ENCODE measurements at regions not wholly inside any gene's neighbourhood (a gene's known extent, or its start where the extent isn't known, plus 50 kb on each side); places are given as distances from the start of the nearest gene placed in this dataset.

- Histone ChIP-seq H3K9ac (ENCODE audit: low read depth, low read length) (no peak overlapping the region), H3K4me3 (ENCODE audit: low read depth, low read length) (no peak overlapping the region), H3K27me3 (ENCODE audit: control insufficient read depth, insufficient read depth, low read length) (no peaks in the 10 kb centered on the region), H3K9me3 (ENCODE audit: control insufficient read depth, insufficient read depth, low read length) (no peaks in the 10 kb centered on the region), H3K36me3 (ENCODE audit: control insufficient read depth, insufficient read depth, low read length) (no peaks in the 10 kb centered on the region), H3K4me1 (ENCODE audit: control insufficient read depth, insufficient read depth, low read length) (no peaks in the 10 kb centered on the region)
Observed at GRCh38 chr17:34122515-34122914, 132.6 kb upstream of the CCL2 start.

DNA sequence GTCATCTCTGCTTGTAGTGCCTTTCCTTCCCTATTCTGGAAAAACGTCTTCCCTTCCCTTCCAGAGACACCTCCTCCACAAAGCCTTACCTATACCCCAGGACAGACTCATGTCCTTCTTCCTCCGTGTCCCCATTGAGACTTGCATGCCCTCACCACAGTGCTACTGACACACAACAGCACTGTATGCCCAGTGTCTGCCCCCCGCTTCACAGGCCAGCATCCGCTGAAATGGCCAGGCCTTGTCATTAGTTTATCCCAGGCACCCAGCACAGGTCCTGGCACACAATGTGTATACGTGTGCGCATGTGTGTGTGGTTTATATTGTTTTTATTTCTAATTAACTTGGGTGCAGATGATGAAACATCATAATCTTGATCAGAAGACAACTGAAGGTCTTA is 130.1 kb upstream of the CCL2 start:
- no peaks in the 10 kb centered on the region for H3K27me3 ChIP-seq (ENCODE audit: control insufficient read depth, insufficient read depth, low read length)
- H3K36me3 ChIP-seq (ENCODE audit: control insufficient read depth, insufficient read depth, low read length): no peaks in the 10 kb centered on the region
- H3K4me3 ChIP-seq (ENCODE audit: low read depth, low read length): no peak overlapping the region
- no peaks in the 10 kb centered on the region for H3K9me3 ChIP-seq (ENCODE audit: control insufficient read depth, insufficient read depth, low read length)
- H3K9ac ChIP-seq (ENCODE audit: low read depth, low read length): no peak overlapping the region
- no peaks in the 10 kb centered on the region for H3K4me1 ChIP-seq (ENCODE audit: control insufficient read depth, insufficient read depth, low read length)

GRCh38 chr17:34125921-34126320 is 129.2 kb upstream of the CCL2 start:
- Histone ChIP-seq H3K4me3 (ENCODE audit: low read depth, low read length) (no peak overlapping the region), H3K36me3 (ENCODE audit: control insufficient read depth, insufficient read depth, low read length) (no peaks in the 10 kb centered on the region), H3K27me3 (ENCODE audit: control insufficient read depth, insufficient read depth, low read length) (no peaks in the 10 kb centered on the region), H3K4me1 (ENCODE audit: control insufficient read depth, insufficient read depth, low read length) (no peaks in the 10 kb centered on the region), H3K9ac (ENCODE audit: low read depth, low read length) (no peak overlapping the region), H3K9me3 (ENCODE audit: control insufficient read depth, insufficient read depth, low read length) (no peaks in the 10 kb centered on the region)

- H3K36me3 ChIP-seq (ENCODE audit: control insufficient read depth, insufficient read depth, low read length): no peaks in the 10 kb centered on the region
- no peaks in the 10 kb centered on the region for H3K9me3 ChIP-seq (ENCODE audit: control insufficient read depth, insufficient read depth, low read length)
- no peak overlapping the region for H3K4me3 ChIP-seq (ENCODE audit: low read depth, low read length)
- H3K9ac ChIP-seq (ENCODE audit: low read depth, low read length): no peak overlapping the region
- H3K4me1 ChIP-seq (ENCODE audit: control insufficient read depth, insufficient read depth, low read length): no peaks in the 10 kb centered on the region
- H3K27me3 ChIP-seq (ENCODE audit: control insufficient read depth, insufficient read depth, low read length): no peaks in the 10 kb centered on the region
Observed at GRCh38 chr17:34126496-34126895, 128.6 kb upstream of the CCL2 start.

- Histone ChIP-seq H3K4me1 (ENCODE audit: control insufficient read depth, insufficient read depth, low read length) (no peaks in the 10 kb centered on the region), H3K9me3 (ENCODE audit: control insufficient read depth, insufficient read depth, low read length) (no peaks in the 10 kb centered on the region), H3K27me3 (ENCODE audit: control insufficient read depth, insufficient read depth, low read length) (no peaks in the 10 kb centered on the region), H3K9ac (ENCODE audit: low read depth, low read length) (no peak overlapping the region), H3K36me3 (ENCODE audit: control insufficient read depth, insufficient read depth, low read length) (no peaks in the 10 kb centered on the region), H3K4me3 (ENCODE audit: low read depth, low read length) (no peak overlapping the region)
Observed at GRCh38 chr17:34126965-34127364, 128.1 kb upstream of the CCL2 start.

GRCh38 chr17:34130544-34130943 is 124.5 kb upstream of the CCL2 start:
- Histone ChIP-seq H3K36me3 (ENCODE audit: control insufficient read depth, insufficient read depth, low read length) (no peaks in the 10 kb centered on the region), H3K4me3 (ENCODE audit: low read depth, low read length) (no peak overlapping the region), H3K4me1 (ENCODE audit: control insufficient read depth, insufficient read depth, low read length) (peaks cover 3% of the 10 kb centered on the region), H3K27me3 (ENCODE audit: control insufficient read depth, insufficient read depth, low read length) (no peaks in the 10 kb centered on the region), H3K9me3 (ENCODE audit: control insufficient read depth, insufficient read depth, low read length) (no peaks in the 10 kb centered on the region), H3K9ac (ENCODE audit: low read depth, low read length) (no peak overlapping the region)

- Histone ChIP-seq H3K9ac (ENCODE audit: low read depth, low read length) (no peak overlapping the region), H3K36me3 (ENCODE audit: control insufficient read depth, insufficient read depth, low read length) (no peaks in the 10 kb centered on the region), H3K27me3 (ENCODE audit: control insufficient read depth, insufficient read depth, low read length) (no peaks in the 10 kb centered on the region), H3K9me3 (ENCODE audit: control insufficient read depth, insufficient read depth, low read length) (no peaks in the 10 kb centered on the region), H3K4me1 (ENCODE audit: control insufficient read depth, insufficient read depth, low read length) (peaks cover 9% of the 10 kb centered on the region), H3K4me3 (ENCODE audit: low read depth, low read length) (no peak overlapping the region)
Observed at GRCh38 chr17:34131386-34131785, 123.7 kb upstream of the CCL2 start.

GRCh38 chr17:34133350-34133749 is 121.7 kb upstream of the CCL2 start:
- Histone ChIP-seq H3K4me1 (ENCODE audit: control insufficient read depth, insufficient read depth, low read length) (peaks cover 13% of the 10 kb centered on the region), H3K27me3 (ENCODE audit: control insufficient read depth, insufficient read depth, low read length) (no peaks in the 10 kb centered on the region), H3K9me3 (ENCODE audit: control insufficient read depth, insufficient read depth, low read length) (no peaks in the 10 kb centered on the region), H3K9ac (ENCODE audit: low read depth, low read length) (no peak overlapping the region), H3K4me3 (ENCODE audit: low read depth, low read length) (no peak overlapping the region), H3K36me3 (ENCODE audit: control insufficient read depth, insufficient read depth, low read length) (no peaks in the 10 kb centered on the region)

DNA sequence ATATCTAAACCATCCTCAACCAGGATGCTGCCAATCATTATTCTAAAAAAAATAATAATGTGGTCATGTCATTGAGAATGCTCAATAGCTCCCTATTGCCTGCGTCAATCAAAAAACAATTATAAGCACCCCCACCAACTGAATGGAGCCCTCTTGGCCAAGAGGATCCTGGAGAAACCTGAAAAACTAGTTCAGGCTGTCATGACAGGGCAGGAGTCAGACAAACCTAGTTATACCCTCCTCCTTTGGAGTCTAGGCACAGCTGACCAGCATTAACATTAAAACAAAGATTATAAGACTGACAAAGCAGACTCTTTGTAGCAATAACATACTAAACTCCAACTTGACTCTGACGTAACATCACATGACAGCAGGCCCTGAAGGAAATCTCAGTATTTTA is 119.2 kb upstream of the CCL2 start:
- Histone ChIP-seq H3K27me3 (ENCODE audit: control insufficient read depth, insufficient read depth, low read length) (no peaks in the 10 kb centered on the region), H3K9ac (ENCODE audit: low read depth, low read length) (no peak overlapping the region), H3K9me3 (ENCODE audit: control insufficient read depth, insufficient read depth, low read length) (no peaks in the 10 kb centered on the region), H3K4me3 (ENCODE audit: low read depth, low read length) (no peak overlapping the region), H3K4me1 (ENCODE audit: control insufficient read depth, insufficient read depth, low read length) (peaks cover 16% of the 10 kb centered on the region), H3K36me3 (ENCODE audit: control insufficient read depth, insufficient read depth, low read length) (no peaks in the 10 kb centered on the region)

- H3K4me1 ChIP-seq (ENCODE audit: control insufficient read depth, insufficient read depth, low read length): peaks cover 14% of the 10 kb centered on the region
- no peaks in the 10 kb centered on the region for H3K27me3 ChIP-seq (ENCODE audit: control insufficient read depth, insufficient read depth, low read length)
- H3K4me3 ChIP-seq (ENCODE audit: low read depth, low read length): no peak overlapping the region
- H3K9ac ChIP-seq (ENCODE audit: low read depth, low read length): no peak overlapping the region
- H3K9me3 ChIP-seq (ENCODE audit: control insufficient read depth, insufficient read depth, low read length): no peaks in the 10 kb centered on the region
- no peaks in the 10 kb centered on the region for H3K36me3 ChIP-seq (ENCODE audit: control insufficient read depth, insufficient read depth, low read length)
Observed at GRCh38 chr17:34140006-34140405, 115.1 kb upstream of the CCL2 start.

DNA sequence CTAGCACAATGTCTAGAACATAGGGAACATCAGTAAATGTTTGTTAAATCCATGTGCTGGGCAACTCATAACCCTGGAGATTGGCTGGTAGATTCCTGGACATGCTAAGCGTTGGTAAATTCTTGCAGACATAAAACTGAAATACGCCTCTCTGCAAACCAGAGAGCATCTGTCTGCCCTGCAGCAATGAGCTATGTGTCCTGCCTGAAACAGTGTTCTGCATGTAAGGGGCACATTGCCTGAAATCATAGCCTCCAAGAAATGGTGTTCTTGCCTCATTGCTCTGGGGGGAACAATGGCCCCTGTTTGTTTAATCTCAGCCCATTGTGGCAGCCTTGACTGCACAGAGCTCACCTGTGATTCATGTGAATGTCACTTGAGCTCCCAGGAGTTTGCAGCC is 113.5 kb upstream of the CCL2 start:
- H3K36me3 ChIP-seq (ENCODE audit: control insufficient read depth, insufficient read depth, low read length): no peaks in the 10 kb centered on the region
- H3K27me3 ChIP-seq (ENCODE audit: control insufficient read depth, insufficient read depth, low read length): no peaks in the 10 kb centered on the region
- no peak overlapping the region for H3K9ac ChIP-seq (ENCODE audit: low read depth, low read length)
- no peaks in the 10 kb centered on the region for H3K9me3 ChIP-seq (ENCODE audit: control insufficient read depth, insufficient read depth, low read length)
- no peak overlapping the region for H3K4me3 ChIP-seq (ENCODE audit: low read depth, low read length)
- H3K4me1 ChIP-seq (ENCODE audit: control insufficient read depth, insufficient read depth, low read length): peaks cover 5% of the 10 kb centered on the region

DNA sequence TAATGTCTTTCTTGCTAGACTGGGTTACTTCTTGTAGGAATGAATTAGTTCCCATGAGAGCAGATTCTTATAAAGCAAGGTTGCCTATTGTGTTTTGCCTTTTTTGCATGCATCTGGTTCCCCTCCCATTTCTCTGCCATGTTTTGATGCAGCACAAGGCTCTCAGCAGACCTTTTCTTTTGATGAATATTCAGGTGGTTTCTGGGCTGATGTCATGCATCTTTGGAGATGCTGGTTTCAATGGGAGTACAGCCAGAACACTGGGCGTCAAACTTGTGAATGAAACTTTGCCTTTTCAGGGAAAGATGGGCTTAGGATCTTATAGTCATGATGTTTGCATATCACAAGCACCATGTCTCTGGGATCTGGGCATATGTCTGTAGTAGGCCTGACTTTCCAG is 111.7 kb upstream of the CCL2 start:
- Histone ChIP-seq H3K9ac (ENCODE audit: low read depth, low read length) (no peak overlapping the region), H3K4me3 (ENCODE audit: low read depth, low read length) (no peak overlapping the region), H3K9me3 (ENCODE audit: control insufficient read depth, insufficient read depth, low read length) (no peaks in the 10 kb centered on the region), H3K27me3 (ENCODE audit: control insufficient read depth, insufficient read depth, low read length) (no peaks in the 10 kb centered on the region), H3K36me3 (ENCODE audit: control insufficient read depth, insufficient read depth, low read length) (no peaks in the 10 kb centered on the region), H3K4me1 (ENCODE audit: control insufficient read depth, insufficient read depth, low read length) (peaks cover 3% of the 10 kb centered on the region)
